ENCODE measurements at regions not wholly inside any gene's neighbourhood (a gene's known extent, or its start where the extent isn't known, plus 50 kb on each side); places are given as distances from the start of the nearest gene placed in this dataset.
A peak's percentile ranks its signal among the peaks of the same experiment; 100 is the strongest.

DNA sequence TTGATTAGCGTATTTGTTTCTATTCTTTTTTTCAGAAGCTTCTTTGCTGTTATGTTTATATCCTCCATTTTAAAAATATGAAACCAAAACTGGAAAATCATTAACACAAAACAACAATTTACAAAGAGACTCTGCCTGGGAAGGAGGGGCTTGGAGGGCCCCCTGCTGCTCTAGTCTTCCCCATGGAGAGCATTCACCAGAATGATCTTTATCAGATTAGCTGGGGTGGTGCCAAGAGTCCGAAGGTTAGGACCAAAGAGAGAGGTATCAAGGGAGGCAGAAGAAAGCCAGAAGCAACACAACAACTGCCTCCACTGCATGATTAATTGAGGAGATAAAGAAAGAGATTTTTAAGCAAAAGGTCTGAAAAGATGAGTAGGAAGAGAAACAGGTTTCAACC lies 218.6 kb downstream of the IRS1 start (continued):
- TF ChIP-seq ZNF318 (CRISPR knock-in tag; IDR thresholded peaks at IDR 0.05) (no peak), SP5 (CRISPR knock-in tag; IDR thresholded peaks at IDR 0.05; ENCODE audit: borderline replicate concordance, low read depth) (peak; percentile 34; the same call in 1 of the 2 replicates), HNF1A (IDR thresholded peaks at IDR 0.05; ENCODE audit: low read depth) (peak; percentile 52; the same call in 1 of the 2 replicates), HNF1A (CRISPR knock-in tag; IDR thresholded peaks at IDR 0.05; ENCODE audit: borderline replicate concordance) (no peak), ZNF891 (CRISPR knock-in tag; IDR thresholded peaks at IDR 0.05) (no peak)
- TF ChIP-seq, protein P1, sequence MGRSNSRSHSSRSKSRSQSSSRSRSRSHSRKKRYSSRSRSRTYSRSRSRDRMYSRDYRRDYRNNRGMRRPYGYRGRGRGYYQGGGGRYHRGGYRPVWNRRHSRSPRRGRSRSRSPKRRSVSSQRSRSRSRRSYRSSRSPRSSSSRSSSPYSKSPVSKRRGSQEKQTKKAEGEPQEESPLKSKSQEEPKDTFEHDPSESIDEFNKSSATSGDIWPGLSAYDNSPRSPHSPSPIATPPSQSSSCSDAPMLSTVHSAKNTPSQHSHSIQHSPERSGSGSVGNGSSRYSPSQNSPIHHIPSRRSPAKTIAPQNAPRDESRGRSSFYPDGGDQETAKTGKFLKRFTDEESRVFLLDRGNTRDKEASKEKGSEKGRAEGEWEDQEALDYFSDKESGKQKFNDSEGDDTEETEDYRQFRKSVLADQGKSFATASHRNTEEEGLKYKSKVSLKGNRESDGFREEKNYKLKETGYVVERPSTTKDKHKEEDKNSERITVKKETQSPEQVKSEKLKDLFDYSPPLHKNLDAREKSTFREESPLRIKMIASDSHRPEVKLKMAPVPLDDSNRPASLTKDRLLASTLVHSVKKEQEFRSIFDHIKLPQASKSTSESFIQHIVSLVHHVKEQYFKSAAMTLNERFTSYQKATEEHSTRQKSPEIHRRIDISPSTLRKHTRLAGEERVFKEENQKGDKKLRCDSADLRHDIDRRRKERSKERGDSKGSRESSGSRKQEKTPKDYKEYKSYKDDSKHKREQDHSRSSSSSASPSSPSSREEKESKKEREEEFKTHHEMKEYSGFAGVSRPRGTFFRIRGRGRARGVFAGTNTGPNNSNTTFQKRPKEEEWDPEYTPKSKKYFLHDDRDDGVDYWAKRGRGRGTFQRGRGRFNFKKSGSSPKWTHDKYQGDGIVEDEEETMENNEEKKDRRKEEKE (IDR thresholded peaks at IDR 0.05), result no peak
- TF ChIP-seq, protein P2, sequence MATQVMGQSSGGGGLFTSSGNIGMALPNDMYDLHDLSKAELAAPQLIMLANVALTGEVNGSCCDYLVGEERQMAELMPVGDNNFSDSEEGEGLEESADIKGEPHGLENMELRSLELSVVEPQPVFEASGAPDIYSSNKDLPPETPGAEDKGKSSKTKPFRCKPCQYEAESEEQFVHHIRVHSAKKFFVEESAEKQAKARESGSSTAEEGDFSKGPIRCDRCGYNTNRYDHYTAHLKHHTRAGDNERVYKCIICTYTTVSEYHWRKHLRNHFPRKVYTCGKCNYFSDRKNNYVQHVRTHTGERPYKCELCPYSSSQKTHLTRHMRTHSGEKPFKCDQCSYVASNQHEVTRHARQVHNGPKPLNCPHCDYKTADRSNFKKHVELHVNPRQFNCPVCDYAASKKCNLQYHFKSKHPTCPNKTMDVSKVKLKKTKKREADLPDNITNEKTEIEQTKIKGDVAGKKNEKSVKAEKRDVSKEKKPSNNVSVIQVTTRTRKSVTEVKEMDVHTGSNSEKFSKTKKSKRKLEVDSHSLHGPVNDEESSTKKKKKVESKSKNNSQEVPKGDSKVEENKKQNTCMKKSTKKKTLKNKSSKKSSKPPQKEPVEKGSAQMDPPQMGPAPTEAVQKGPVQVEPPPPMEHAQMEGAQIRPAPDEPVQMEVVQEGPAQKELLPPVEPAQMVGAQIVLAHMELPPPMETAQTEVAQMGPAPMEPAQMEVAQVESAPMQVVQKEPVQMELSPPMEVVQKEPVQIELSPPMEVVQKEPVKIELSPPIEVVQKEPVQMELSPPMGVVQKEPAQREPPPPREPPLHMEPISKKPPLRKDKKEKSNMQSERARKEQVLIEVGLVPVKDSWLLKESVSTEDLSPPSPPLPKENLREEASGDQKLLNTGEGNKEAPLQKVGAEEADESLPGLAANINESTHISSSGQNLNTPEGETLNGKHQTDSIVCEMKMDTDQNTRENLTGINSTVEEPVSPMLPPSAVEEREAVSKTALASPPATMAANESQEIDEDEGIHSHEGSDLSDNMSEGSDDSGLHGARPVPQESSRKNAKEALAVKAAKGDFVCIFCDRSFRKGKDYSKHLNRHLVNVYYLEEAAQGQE (IDR thresholded peaks at IDR 0.05; ENCODE audit: borderline replicate concordance in 1 of 2, low read depth in 1 of 2, low read length in 2 of 2), result no peak
